NCI-H146 (cell line): ENCODE measurements at regions not wholly inside any gene's neighbourhood (a gene's known extent, or its start where the extent isn't known, plus 50 kb on each side); places are given as distances from the start of the nearest gene placed in this dataset.

ENCODE experiments used
- DNase-seq: peaks from one replicate; lab custom pipeline; 2025; lab: John Stamatoyannopoulos, UW

DNA sequence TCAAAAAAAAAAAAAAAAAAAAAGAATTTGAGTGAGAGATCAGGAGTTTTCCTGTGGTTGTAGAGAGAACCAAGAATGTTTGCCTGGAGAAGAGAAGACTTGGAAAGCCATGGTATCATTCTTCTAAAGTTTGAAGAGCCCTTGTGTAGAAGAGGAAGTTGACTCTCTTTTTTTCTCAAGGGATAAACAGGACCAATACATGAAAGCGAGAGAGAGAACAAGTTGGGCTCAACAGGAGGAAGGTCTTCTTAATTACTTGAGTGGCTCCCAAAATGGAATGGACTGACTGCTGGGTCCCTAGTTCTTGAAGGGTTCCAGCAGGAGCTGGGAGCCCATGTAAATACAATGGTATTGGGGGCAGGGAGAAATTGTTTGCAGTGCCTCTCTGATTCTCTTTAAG, 173.3 kb upstream of the ADO start:
- DNase-seq = no peak

GRCh38 chr10:62632071-62632809, 172.3 kb upstream of the ADO start:
- no peak for DNase-seq

DNA sequence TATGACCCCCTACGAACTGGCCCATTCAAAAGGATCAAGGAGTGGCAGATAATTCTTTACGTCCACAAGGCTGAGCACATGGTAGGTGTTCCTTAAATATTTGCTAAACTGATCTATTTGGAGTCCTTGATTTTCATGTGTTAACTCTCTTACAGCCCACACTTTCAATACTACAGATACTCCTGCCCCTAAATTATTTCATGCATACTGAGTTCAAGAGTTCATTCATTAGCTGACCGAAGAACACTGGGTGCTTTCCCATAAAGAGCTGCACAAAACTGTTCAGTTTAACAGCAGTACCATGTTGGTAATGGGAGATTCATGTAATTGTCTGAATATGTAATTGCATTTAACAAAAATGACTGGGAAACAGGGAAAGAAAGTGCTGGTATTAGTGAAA, 170.5 kb upstream of the ADO start:
- DNase-seq = no peak

DNA sequence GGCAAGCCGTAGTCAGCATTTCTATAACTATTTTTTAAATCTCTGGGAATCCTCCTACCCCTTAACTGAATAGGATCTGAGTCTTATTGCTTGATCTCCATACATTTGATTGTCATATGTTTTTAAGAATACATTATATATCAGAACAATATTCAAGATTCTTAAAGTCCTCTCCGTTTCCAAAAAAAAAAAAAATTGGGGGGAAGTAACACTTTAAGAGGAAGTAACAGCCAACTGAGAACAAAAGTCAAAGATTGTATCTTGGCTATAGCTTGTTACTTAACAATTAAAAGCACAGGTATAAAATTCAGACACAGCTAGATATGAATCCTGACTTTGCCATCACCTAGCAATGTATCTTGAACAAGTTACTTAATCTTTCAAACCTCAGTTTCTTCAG, 169.9 kb upstream of the ADO start:
- DNase-seq = no peak

- DNase-seq = no peak
Observed at GRCh38 chr10:62635127-62635526, 169.4 kb upstream of the ADO start.

GRCh38 chr10:62636825-62637248, 167.7 kb upstream of the ADO start:
- no peak for DNase-seq

DNA sequence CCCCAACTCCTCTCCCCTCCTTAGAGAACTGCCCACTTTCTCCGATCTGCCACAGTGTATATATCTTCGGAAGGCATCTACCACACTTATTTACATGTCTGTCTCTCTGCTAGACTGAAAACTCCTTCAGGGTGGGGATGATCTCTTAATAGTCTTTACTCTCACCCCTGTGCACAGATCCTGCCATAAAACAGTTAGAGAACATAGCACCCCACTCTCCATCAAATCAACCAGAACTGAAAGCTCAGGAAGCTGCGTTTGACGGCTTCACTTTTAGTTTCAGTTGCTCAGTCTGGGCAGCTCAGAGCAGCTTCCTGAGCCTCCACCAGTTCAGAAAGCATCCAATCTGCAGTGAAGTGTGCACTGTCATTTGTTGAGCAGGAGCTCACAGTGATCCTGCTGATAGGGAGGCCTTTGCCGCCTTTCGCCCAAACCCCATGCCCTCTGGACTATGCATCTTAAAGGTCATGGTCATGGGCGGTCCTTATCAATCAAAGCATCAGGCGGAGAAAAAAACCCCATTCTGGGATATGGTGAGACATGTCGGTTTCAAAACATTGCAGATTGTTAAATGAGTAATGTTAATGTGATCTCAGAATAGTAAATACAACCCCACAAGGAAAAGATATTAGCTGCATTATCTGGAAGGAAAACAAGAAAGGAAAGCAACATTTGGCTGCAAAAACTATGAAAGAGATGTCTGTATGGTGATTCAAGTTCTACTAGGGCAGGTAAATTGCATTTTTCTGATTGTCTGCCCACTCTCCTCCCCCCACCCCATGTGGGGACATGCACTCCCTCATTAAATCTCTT, 167.1 kb upstream of the ADO start:
- DNase-seq = no peak

DNA sequence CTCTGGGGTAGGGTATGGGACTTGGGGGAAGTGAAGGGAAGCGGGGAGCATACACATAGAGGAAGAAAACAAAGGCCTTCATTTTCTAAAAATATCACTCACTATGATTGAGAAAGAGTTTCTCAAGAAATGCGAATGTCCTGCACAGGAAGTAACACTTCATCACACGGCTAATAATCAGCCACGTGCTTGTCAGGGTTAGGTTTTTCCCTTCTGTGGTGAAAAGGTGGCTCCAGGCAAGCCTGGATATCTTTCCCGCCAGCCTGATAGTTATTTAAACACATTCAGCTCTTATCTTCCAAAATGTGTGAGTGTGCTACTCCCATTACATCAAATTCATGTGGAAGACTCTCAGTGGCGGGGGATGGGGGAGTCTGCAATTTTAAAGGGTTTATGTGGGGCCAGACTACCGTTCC, 166.4 kb upstream of the ADO start:
- no peak for DNase-seq

GRCh38 chr10:62639144-62639543, 165.4 kb upstream of the ADO start:
- DNase-seq = no peak

DNA sequence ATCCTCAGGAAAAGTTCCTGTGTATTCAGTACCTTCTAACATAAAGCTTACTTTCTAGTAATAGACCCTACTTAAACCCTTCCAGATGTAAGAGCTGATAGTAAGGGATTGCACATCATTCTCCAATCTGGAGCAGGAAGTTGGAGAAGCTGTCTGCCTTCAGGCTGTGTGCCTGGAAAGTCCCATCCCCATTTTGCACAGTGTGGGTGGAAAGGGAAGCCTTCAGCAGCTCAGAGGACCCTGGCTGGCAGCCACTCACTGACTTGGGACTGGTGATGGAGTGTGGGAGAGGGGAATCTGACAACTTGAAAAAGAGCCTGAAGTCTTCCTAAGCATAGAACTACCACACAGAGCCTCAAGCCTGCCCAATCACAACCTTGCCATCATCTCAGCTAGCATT, 164.1 kb upstream of the ADO start:
- no peak for DNase-seq

DNA sequence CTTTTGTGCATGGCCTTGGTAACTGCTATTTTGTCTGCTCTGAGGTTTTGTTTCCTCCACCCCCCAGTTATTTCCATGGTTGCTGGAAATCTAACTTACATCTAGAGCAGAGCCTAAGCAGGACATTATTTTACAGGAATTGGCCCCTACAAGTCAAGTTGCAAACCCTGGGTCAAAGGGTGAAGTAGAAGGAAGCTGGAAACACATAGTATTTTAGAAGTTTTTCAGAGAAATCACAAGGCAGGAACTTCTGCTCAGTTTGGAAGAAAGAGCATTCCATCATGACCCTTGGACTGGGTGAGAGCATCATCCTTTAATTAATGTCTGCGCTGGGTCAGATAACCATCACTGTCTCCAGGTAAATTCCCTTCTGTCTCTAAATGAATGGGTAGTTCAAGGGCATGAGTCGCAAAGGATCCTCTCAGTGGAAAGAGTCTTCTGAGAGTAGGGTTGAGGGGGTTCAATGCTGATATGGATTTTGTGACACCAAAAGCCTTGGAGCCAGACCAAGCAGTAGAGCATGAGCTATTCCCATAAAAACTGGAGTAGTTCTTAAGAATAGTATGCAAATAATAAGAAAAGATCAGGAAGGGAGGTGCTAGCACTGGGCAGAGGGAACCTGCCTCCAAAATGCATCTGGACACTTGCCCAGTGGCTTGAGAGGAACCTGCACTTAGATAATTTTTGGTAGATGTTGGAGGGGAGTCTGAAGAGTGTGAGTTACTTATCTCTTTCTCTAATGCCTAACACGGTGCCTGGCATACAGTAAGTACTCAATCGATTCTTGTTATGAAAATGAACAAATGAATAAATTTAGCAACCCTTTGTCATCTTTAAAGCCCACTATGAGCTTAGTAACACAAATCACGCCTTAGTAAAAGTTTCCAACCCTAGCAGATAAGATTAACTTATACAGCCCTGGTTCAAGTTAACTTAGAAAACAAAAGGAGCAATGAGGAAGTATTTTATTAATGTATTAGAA, 160.6 kb upstream of the ADO start:
- no peak for DNase-seq

- DNase-seq = no peak
Observed at GRCh38 chr10:62647375-62648092, 157.0 kb upstream of the ADO start.

GRCh38 chr10:62648921-62649320, 155.6 kb upstream of the ADO start:
- no peak for DNase-seq

DNA sequence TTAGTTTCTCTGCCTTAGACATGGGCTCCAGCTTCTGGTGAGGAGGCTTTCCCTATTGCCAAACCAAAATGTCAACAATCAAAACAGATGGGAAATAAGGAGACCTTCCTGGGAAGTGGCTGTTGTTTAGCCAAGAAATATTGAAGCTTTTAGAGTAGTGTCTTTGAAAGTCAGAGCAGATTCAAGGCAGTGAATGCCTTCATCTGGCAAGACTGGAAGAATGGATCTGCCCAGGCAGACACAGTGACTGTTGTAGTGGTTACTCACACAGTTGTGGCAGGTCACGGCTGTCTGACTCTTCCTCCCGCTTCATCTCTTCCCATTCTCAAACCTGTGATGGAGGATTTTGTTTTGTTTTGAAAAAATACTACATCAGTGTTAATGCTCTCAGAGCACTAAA, 154.1 kb upstream of the ADO start:
- DNase-seq = no peak

GRCh38 chr10:62651341-62651740, 153.2 kb upstream of the ADO start:
- no peak for DNase-seq

DNA sequence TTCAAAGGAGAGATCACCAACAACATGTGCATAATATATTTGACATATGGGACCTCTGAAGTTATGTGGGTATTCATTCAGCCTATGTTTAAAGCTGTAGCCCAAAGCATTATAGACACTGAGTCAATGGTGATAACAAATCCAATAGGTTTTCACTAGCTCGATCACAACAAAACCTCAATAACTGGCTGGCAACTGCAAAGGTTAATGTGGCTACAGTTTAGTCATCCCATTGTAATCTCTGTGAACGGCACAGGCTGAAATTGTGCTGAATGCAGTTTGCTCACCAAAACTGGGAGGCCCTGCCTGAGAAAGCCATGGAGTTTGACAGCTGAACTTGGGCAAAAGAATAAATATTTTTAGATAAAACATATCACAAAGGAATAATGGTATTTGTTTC, 152.4 kb upstream of the ADO start:
- no peak for DNase-seq

DNA sequence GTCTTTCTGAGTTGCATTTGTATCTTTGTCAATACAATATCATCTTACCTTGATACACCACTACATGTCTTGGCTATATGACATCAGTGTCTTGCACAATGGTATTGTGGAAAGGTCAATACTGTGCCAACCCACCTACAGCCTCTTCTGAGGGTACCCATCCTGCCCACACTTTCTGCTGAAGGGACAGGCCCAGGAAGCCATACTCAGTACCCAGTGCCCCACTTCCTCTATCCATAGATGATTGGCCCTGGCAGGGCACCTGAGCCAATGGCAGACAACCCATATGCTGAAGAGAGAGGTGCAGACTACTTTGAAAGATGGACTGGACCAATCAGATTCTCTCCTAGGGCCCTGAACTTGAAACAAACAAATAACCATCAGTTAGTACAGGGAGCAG, 152.0 kb upstream of the ADO start:
- no peak for DNase-seq

- DNase-seq = no peak
Observed at GRCh38 chr10:62653254-62653653, 151.3 kb upstream of the ADO start.

GRCh38 chr10:62654966-62655336, 149.6 kb upstream of the ADO start:
- no peak for DNase-seq

DNA sequence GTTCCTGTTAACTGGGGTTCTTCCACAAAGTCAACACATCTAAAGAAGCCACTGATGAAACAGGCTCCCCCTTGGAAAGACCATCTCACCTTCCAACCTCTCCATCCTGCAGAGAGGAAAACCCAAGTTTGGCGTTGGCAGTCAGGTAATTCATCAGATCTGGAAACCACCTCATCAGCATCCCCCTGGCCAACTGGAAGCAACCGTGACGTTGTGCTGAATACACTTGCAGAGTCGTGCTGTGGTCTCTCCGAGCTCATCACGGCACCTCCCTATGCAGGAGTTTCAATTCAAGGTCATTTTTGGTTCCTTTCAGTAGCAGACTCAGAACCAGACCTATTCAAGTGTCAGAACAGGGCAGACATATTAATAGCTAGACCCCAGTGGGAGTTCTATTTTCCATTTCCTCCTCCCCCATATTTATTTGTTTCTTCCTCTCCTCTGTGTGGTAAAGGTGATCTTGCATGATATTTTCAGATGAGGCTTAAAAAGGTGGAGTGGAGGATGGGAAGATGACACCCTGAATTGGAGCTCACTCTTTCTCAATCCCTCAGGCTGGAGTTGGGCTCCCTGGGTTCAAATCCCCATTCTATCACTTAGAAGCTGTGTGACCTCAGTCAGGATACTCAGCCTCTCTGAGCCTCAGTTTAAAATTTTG, 149.1 kb upstream of the ADO start:
- DNase-seq = no peak

DNA sequence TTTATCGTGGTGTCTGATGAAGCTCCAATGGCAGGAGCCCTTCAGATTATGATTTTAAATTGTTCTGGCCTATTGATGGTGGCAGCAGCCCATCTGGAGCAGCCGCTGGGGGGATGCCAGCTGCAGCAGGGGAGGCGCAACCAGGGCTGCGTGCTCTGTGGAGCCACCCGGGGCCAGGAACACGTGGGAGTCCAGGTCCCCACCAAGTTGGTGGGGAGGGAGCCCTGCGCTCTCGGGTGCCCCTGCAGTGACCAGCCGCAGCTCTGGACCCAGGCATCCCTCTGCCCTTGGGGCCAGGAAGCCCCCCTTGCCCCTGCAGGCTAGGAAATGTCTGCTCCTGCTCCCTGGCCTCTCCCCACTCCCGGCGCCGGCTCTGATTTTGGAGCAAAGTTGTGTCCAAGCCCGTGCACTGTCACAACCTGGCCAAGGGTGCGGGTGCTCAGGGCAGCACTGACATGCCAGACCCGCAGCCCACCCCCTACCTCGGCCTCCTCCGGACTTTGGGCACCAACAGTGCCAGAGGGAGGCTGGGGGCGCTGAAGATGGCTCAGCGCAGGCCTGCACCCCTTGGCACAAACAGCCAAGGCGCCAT, 147.2 kb upstream of the ADO start:
- DNase-seq = no peak
